ENCODE measurements at regions not wholly inside any gene's neighbourhood (a gene's known extent, or its start where the extent isn't known, plus 50 kb on each side); places are given as distances from the start of the nearest gene placed in this dataset.

- H3K27ac Mint-ChIP-seq: no peak overlapping the region
- intact Hi-C loops (cut with micrococcal nuclease): no loop called here
- POLR2A ChIA-PET (ENCODE audit: partially characterized antibody): no interaction called here
Observed at GRCh38 chr5:6185574-6185973, 192.8 kb downstream of the MED10 start.

GRCh38 chr5:6184481-6184880 is 193.9 kb downstream of the MED10 start:
- ChIA-PET CTCF (ENCODE audit: partially characterized antibody) (no interaction called here), POLR2A (ENCODE audit: partially characterized antibody) (no interaction called here)
- Histone ChIP-seq H3K4me3 (ENCODE audit: low read length in 2 of 2) (no peak overlapping the region), H3K36me3 (ENCODE audit: insufficient read depth, low read length) (no peaks in the 10 kb centered on the region), H3K27me3 (ENCODE audit: insufficient read depth, low read length) (no peaks in the 10 kb centered on the region), H3K4me1 (ENCODE audit: insufficient read depth, low read length) (no peaks in the 10 kb centered on the region), H3K27ac (ENCODE audit: low read depth, low read length) (no peak overlapping the region), H3K9me3 (ENCODE audit: control insufficient read depth in 1 of 2, low read length in 2 of 2) (no peaks in the 10 kb centered on the region)
- Mint-ChIP-seq H3K27me3 (peaks cover 0 to 6% of the 10 kb centered on the region in 2 donors), H3K36me3 (no peaks in the 10 kb centered on the region), H3K4me3 (no peak overlapping the region), H3K27ac (no peak overlapping the region), H3K4me1 (no peaks in the 10 kb centered on the region), H3K9me3 (peaks cover 0 to 1% (median 0%) of the 10 kb centered on the region in 8 donors)
- DNase-seq: no peak
- intact Hi-C loops (cut with micrococcal nuclease): no loop called here

More at GRCh38 chr5:6185574-6185973, 192.8 kb downstream of the MED10 start:
- no peaks in the 10 kb centered on the region for H3K36me3 Mint-ChIP-seq
- H3K4me3 Mint-ChIP-seq: no peak overlapping the region
- H3K4me1 ChIP-seq (ENCODE audit: insufficient read depth, low read length): no peaks in the 10 kb centered on the region
- H3K36me3 ChIP-seq (ENCODE audit: insufficient read depth, low read length): no peaks in the 10 kb centered on the region
- no peak for DNase-seq
- no peaks in the 10 kb centered on the region for H3K4me1 Mint-ChIP-seq
- peaks cover 0 to 6% of the 10 kb centered on the region in 2 donors for H3K27me3 Mint-ChIP-seq
- H3K27ac ChIP-seq (ENCODE audit: low read depth, low read length): no peak overlapping the region
- H3K9me3 ChIP-seq (ENCODE audit: control insufficient read depth in 1 of 2, low read length in 2 of 2): no peaks in the 10 kb centered on the region
- CTCF ChIA-PET (ENCODE audit: partially characterized antibody): no interaction called here
- no peak overlapping the region for H3K4me3 ChIP-seq (ENCODE audit: low read length in 2 of 2)
- H3K27me3 ChIP-seq (ENCODE audit: insufficient read depth, low read length): no peaks in the 10 kb centered on the region
- H3K9me3 Mint-ChIP-seq: peaks cover 0 to 1% (median 0%) of the 10 kb centered on the region in 8 donors

GRCh38 chr5:6183391-6184390 is 194.7 kb downstream of the MED10 start:
- POLR2A ChIA-PET (ENCODE audit: partially characterized antibody): no interaction called here
- no peak overlapping the region for H3K27ac ChIP-seq (ENCODE audit: low read depth, low read length)
- intact Hi-C loops (cut with micrococcal nuclease): no loop called here
- H3K27me3 ChIP-seq (ENCODE audit: insufficient read depth, low read length): no peaks in the 10 kb centered on the region
- CTCF ChIA-PET (ENCODE audit: partially characterized antibody): no interaction called here
- no peak overlapping the region for H3K4me3 ChIP-seq (ENCODE audit: low read length in 2 of 2)
- no peaks in the 10 kb centered on the region for H3K9me3 ChIP-seq (ENCODE audit: control insufficient read depth in 1 of 2, low read length in 2 of 2)
- no peaks in the 10 kb centered on the region for H3K4me1 Mint-ChIP-seq
- H3K27ac Mint-ChIP-seq: no peak overlapping the region
- no peaks in the 10 kb centered on the region for H3K36me3 Mint-ChIP-seq
- H3K4me1 ChIP-seq (ENCODE audit: insufficient read depth, low read length): no peaks in the 10 kb centered on the region
- peaks cover 0 to 6% of the 10 kb centered on the region in 2 donors for H3K27me3 Mint-ChIP-seq
- no peak overlapping the region for H3K4me3 Mint-ChIP-seq
- DNase-seq: no peak
- peaks cover 0 to 1% (median 0%) of the 10 kb centered on the region in 8 donors for H3K9me3 Mint-ChIP-seq
- no peaks in the 10 kb centered on the region for H3K36me3 ChIP-seq (ENCODE audit: insufficient read depth, low read length)

GRCh38 chr5:6182271-6182815 is 196.0 kb downstream of the MED10 start:
- Histone ChIP-seq H3K36me3 (ENCODE audit: insufficient read depth, low read length) (no peaks in the 10 kb centered on the region), H3K4me3 (ENCODE audit: low read length in 2 of 2) (no peak overlapping the region), H3K9me3 (ENCODE audit: control insufficient read depth in 1 of 2, low read length in 2 of 2) (no peaks in the 10 kb centered on the region), H3K4me1 (ENCODE audit: insufficient read depth, low read length) (no peaks in the 10 kb centered on the region), H3K27me3 (ENCODE audit: insufficient read depth, low read length) (no peaks in the 10 kb centered on the region), H3K27ac (ENCODE audit: low read depth, low read length) (no peak overlapping the region)
- H3K27ac Mint-ChIP-seq: no peak overlapping the region
- no peak overlapping the region for H3K4me3 Mint-ChIP-seq
- ChIA-PET POLR2A (ENCODE audit: partially characterized antibody) (no interaction called here), CTCF (ENCODE audit: partially characterized antibody) (no interaction called here)
- H3K9me3 Mint-ChIP-seq: peaks cover 0 to 2% (median 0%) of the 10 kb centered on the region in 8 donors
- H3K36me3 Mint-ChIP-seq: no peaks in the 10 kb centered on the region
- no peak for DNase-seq
- intact Hi-C loops (cut with micrococcal nuclease): no loop called here
- H3K4me1 Mint-ChIP-seq: no peaks in the 10 kb centered on the region
- H3K27me3 Mint-ChIP-seq: peaks cover 0 to 6% of the 10 kb centered on the region in 2 donors

GRCh38 chr5:6181871-6182270 is 196.5 kb downstream of the MED10 start:
- Histone ChIP-seq H3K27ac (ENCODE audit: low read depth, low read length) (no peak overlapping the region), H3K27me3 (ENCODE audit: insufficient read depth, low read length) (no peaks in the 10 kb centered on the region), H3K9me3 (ENCODE audit: control insufficient read depth in 1 of 2, low read length in 2 of 2) (no peaks in the 10 kb centered on the region), H3K4me3 (ENCODE audit: low read length in 2 of 2) (no peak overlapping the region), H3K4me1 (ENCODE audit: insufficient read depth, low read length) (no peaks in the 10 kb centered on the region), H3K36me3 (ENCODE audit: insufficient read depth, low read length) (no peaks in the 10 kb centered on the region)
- H3K27me3 Mint-ChIP-seq: peaks cover 0 to 6% of the 10 kb centered on the region in 2 donors
- H3K27ac Mint-ChIP-seq: no peak overlapping the region
- no peak overlapping the region for H3K4me3 Mint-ChIP-seq
- intact Hi-C loops (cut with micrococcal nuclease): no loop called here
- POLR2A ChIA-PET (ENCODE audit: partially characterized antibody): no interaction called here
- DNase-seq: no peak
- H3K36me3 Mint-ChIP-seq: no peaks in the 10 kb centered on the region
- H3K4me1 Mint-ChIP-seq: no peaks in the 10 kb centered on the region
- CTCF ChIA-PET (ENCODE audit: partially characterized antibody): no interaction called here
- peaks cover 0 to 2% (median 0%) of the 10 kb centered on the region in 8 donors for H3K9me3 Mint-ChIP-seq

- H3K27me3 Mint-ChIP-seq: peaks cover 0 to 6% of the 10 kb centered on the region in 2 donors
- CTCF ChIA-PET (ENCODE audit: partially characterized antibody): no interaction called here
- DNase-seq: no peak
- H3K9me3 Mint-ChIP-seq: peaks cover 0 to 2% (median 0%) of the 10 kb centered on the region in 8 donors
- Histone ChIP-seq H3K9me3 (ENCODE audit: control insufficient read depth in 1 of 2, low read length in 2 of 2) (no peaks in the 10 kb centered on the region), H3K4me1 (ENCODE audit: insufficient read depth, low read length) (no peaks in the 10 kb centered on the region), H3K4me3 (ENCODE audit: low read length in 2 of 2) (no peak overlapping the region), H3K27me3 (ENCODE audit: insufficient read depth, low read length) (no peaks in the 10 kb centered on the region), H3K36me3 (ENCODE audit: insufficient read depth, low read length) (no peaks in the 10 kb centered on the region), H3K27ac (ENCODE audit: low read depth, low read length) (no peak overlapping the region)
- no peak overlapping the region for H3K4me3 Mint-ChIP-seq
- no peaks in the 10 kb centered on the region for H3K4me1 Mint-ChIP-seq
- H3K27ac Mint-ChIP-seq: no peak overlapping the region
- POLR2A ChIA-PET (ENCODE audit: partially characterized antibody): no interaction called here
- intact Hi-C loops (cut with micrococcal nuclease): no loop called here
- H3K36me3 Mint-ChIP-seq: no peaks in the 10 kb centered on the region
Observed at GRCh38 chr5:6181147-6181729, 197.1 kb downstream of the MED10 start.

GRCh38 chr5:6180231-6180872 is 198.0 kb downstream of the MED10 start:
- Mint-ChIP-seq H3K4me1 (no peaks in the 10 kb centered on the region), H3K9me3 (peaks cover 0 to 2% (median 0%) of the 10 kb centered on the region in 8 donors), H3K36me3 (no peaks in the 10 kb centered on the region), H3K27me3 (peaks cover 0 to 6% of the 10 kb centered on the region in 2 donors), H3K27ac (no peak overlapping the region), H3K4me3 (no peak overlapping the region)
- intact Hi-C loops (cut with micrococcal nuclease): no loop called here
- ChIA-PET POLR2A (ENCODE audit: partially characterized antibody) (no interaction called here), CTCF (ENCODE audit: partially characterized antibody) (no interaction called here)
- Histone ChIP-seq H3K4me1 (ENCODE audit: insufficient read depth, low read length) (no peaks in the 10 kb centered on the region), H3K27ac (ENCODE audit: low read depth, low read length) (no peak overlapping the region), H3K4me3 (ENCODE audit: low read length in 2 of 2) (no peak overlapping the region), H3K27me3 (ENCODE audit: insufficient read depth, low read length) (no peaks in the 10 kb centered on the region), H3K36me3 (ENCODE audit: insufficient read depth, low read length) (no peaks in the 10 kb centered on the region), H3K9me3 (ENCODE audit: control insufficient read depth in 1 of 2, low read length in 2 of 2) (no peaks in the 10 kb centered on the region)
- DNase-seq: no peak

All from CD4-positive, alpha-beta memory T cell (primary cell).